BLaER1 treated with 17β-estradiol and CSF1 and Interleukin-3, amounts not matched to agents 10 nM and 100 nM (cell line): ENCODE measurements at regions not wholly inside any gene's neighbourhood (a gene's known extent, or its start where the extent isn't known, plus 50 kb on each side); places are given as distances from the start of the nearest gene placed in this dataset.

Source experiments
- H3K27ac ChIP-seq, 11 experiments: shearing (Covaris generic); formaldehyde crosslinking; 2 replicates each; pipeline ENCODE4 v1.8.1; 2022
- H3K27me3 ChIP-seq, 11 experiments: shearing (Covaris generic); formaldehyde crosslinking; 2 replicates each; pipeline ENCODE4 v1.8.1; 2022
- H3K36me3 ChIP-seq, 11 experiments: shearing (Covaris generic); formaldehyde crosslinking; 2 replicates each; pipeline ENCODE4 v1.8.1; 2022
- H3K4me1 ChIP-seq, 10 experiments: shearing (Covaris generic); formaldehyde crosslinking; 2 replicates each; pipeline ENCODE4 v1.8.1; 2022
- H3K4me2 ChIP-seq, 11 experiments: shearing (Covaris generic); formaldehyde crosslinking; 2 replicates each; pipeline ENCODE4 v1.8.1; 2022
- H3K4me3 ChIP-seq, 10 experiments: shearing (Covaris generic); formaldehyde crosslinking; 2 replicates each; pipeline ENCODE4 v1.8.1; 2022
- H3K9ac ChIP-seq, 11 experiments: shearing (Covaris generic); formaldehyde crosslinking; 2 replicates each; pipeline ENCODE4 v1.8.1; 2022
- H3K9me3 ChIP-seq, 11 experiments: shearing (Covaris generic); formaldehyde crosslinking; replicated peaks in 1 of 11; 2 replicates each; pipeline ENCODE4 v1.8.1; 2022
- H4K20me1 ChIP-seq, 11 experiments: shearing (Covaris generic); formaldehyde crosslinking; 2 replicates each; pipeline ENCODE4 v1.8.1; 2022
- Cebpa-rat ChIP-seq, 11 experiments: shearing (Covaris generic); IDR thresholded peaks; 2 replicates each; pipeline ENCODE4 v1.8.1; 2022

DNA sequence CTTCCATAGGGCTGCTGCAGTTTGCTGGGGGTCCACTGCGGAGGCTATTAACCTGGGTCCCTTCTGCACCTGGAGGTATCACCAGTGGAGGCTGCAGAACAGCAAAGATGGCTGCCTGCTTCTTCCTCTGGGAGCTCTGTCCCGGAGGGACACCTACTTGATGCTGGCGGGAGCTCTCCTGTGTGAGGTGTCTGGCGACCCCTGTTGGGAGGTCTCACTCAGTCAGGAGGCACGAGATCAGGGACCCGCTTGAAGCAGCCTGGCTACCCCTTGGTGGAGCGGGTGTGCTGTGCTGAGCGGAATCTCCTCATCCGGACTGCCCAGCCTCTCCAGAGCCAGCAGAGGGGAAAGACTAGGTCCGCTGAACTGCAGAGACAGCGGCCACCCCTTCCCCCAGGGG is 56.0 kb upstream of the CTXND1 start:
- H3K27ac ChIP-seq = no peak overlapping the region
- no peaks in the 10 kb centered on the region for H4K20me1 ChIP-seq
- H3K4me3 ChIP-seq = no peak overlapping the region
- H3K9me3 ChIP-seq = peaks cover 0 to 11% (median 0%) of the 10 kb centered on the region in 11 experiments; a peak in 4 of 22 replicates
- no peak for TF ChIP-seq Cebpa-rat (IDR thresholded peaks at IDR 0.05)
- no peaks in the 10 kb centered on the region for H3K27me3 ChIP-seq
- no peak overlapping the region for H3K4me2 ChIP-seq
- no peaks in the 10 kb centered on the region for H3K4me1 ChIP-seq
- no peak overlapping the region for H3K9ac ChIP-seq
- H3K36me3 ChIP-seq = no peaks in the 10 kb centered on the region

GRCh38 chr15:80309769-80310384 is 57.9 kb upstream of the CTXND1 start:
- Histone ChIP-seq H3K36me3 (no peaks in the 10 kb centered on the region), H3K27ac (no peak overlapping the region), H3K4me1 (no peaks in the 10 kb centered on the region), H3K4me3 (no peak overlapping the region), H3K27me3 (no peaks in the 10 kb centered on the region), H3K9ac (no peak overlapping the region), H3K9me3 (peaks cover 0 to 11% (median 0%) of the 10 kb centered on the region in 11 experiments; a peak in 4 of 22 replicates), H3K4me2 (no peak overlapping the region), H4K20me1 (no peaks in the 10 kb centered on the region)
- no peak for TF ChIP-seq Cebpa-rat (IDR thresholded peaks at IDR 0.05)

DNA sequence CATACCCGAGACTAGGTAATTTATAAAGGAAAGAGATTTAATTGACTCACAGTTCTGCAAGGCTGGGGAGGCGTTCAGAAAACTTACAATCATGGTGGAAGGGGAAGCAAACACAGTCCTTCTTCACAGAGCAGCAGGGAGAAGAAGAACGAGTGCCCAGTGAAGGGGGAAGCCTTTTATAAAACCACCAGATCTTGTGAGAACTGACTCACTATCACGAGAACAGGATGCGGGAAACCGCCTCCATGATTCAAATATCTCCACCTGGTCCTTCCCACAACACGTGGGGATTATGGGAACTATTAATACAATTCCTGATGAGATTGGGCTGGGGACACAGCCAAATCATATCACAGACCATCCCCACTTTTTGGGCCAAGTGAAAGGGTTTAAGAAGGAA is 58.8 kb upstream of the CTXND1 start:
- no peak for TF ChIP-seq Cebpa-rat (IDR thresholded peaks at IDR 0.05)

GRCh38 chr15:80315289-80315987 is 63.4 kb upstream of the CTXND1 start:
- Histone ChIP-seq H3K36me3 (no peaks in the 10 kb centered on the region), H3K4me2 (no peak overlapping the region), H3K27me3 (no peaks in the 10 kb centered on the region), H3K4me1 (peaks cover 0 to 7% (median 6%) of the 10 kb centered on the region in 10 experiments; a peak in 9 of 20 replicates), H3K9ac (no peak overlapping the region), H3K27ac (no peak overlapping the region), H3K4me3 (no peak overlapping the region), H3K9me3 (peaks cover 0 to 8% (median 0%) of the 10 kb centered on the region in 11 experiments; a peak in 3 of 22 replicates), H4K20me1 (no peaks in the 10 kb centered on the region)
- no peak for TF ChIP-seq Cebpa-rat (IDR thresholded peaks at IDR 0.05)

More for the DNA sequence above, 58.8 kb upstream of the CTXND1 start:
- no peaks in the 10 kb centered on the region for H3K4me1 ChIP-seq
- H3K9me3 ChIP-seq = peaks cover 0 to 11% (median 0%) of the 10 kb centered on the region in 11 experiments; a peak in 4 of 22 replicates
- H3K27ac ChIP-seq = no peak overlapping the region
- H3K4me3 ChIP-seq = no peak overlapping the region
- H3K27me3 ChIP-seq = no peaks in the 10 kb centered on the region
- H3K4me2 ChIP-seq = no peak overlapping the region
- no peaks in the 10 kb centered on the region for H4K20me1 ChIP-seq
- no peaks in the 10 kb centered on the region for H3K36me3 ChIP-seq
- H3K9ac ChIP-seq = no peak overlapping the region

GRCh38 chr15:80317389-80318182 is 65.6 kb upstream of the CTXND1 start:
- H3K27me3 ChIP-seq = no peaks in the 10 kb centered on the region
- peak in 3 of 11 experiments; percentile 41 to 79 (median 59); a peak in 4 of 22 replicates for TF ChIP-seq Cebpa-rat (IDR thresholded peaks at IDR 0.05)
- H3K36me3 ChIP-seq = no peaks in the 10 kb centered on the region
- H3K9me3 ChIP-seq = no peaks in the 10 kb centered on the region
- H3K4me3 ChIP-seq = no peak overlapping the region
- no peak overlapping the region for H3K27ac ChIP-seq
- H3K4me1 ChIP-seq = peaks cover 0 to 7% (median 6%) of the 10 kb centered on the region in 10 experiments; a peak in 9 of 20 replicates
- no peak overlapping the region for H3K9ac ChIP-seq
- H3K4me2 ChIP-seq = peak overlapping the region in 9 of 11 experiments; percentile 5 to 44 (median 27); a peak in 10 of 22 replicates
- H4K20me1 ChIP-seq = no peaks in the 10 kb centered on the region

DNA sequence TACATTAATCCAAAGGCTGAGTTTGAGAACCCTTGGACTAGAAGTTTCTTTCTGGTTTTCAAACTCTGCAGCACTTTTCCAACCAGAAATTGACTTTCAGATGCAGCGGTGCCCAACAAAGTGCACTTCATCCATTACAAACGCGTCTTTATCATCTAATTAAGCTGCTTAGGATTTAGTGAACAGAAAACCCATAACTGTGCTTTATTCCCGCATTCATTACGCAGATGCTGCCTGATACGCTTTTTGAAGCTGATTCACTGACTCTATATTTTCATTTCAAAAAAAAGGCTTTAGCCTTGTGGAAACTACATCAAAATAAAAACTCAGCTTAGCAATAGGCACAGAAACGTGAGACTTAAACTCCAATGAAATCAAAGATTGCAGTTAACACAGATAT is 69.8 kb upstream of the CTXND1 start:
- H3K36me3 ChIP-seq = no peaks in the 10 kb centered on the region
- TF ChIP-seq Cebpa-rat (IDR thresholded peaks at IDR 0.05) = no peak
- H3K9me3 ChIP-seq = peaks cover 0 to 12% (median 6%) of the 10 kb centered on the region in 11 experiments; a peak in 9 of 22 replicates
- H3K27ac ChIP-seq = no peak overlapping the region
- H3K4me2 ChIP-seq = no peak overlapping the region
- no peaks in the 10 kb centered on the region for H4K20me1 ChIP-seq
- no peak overlapping the region for H3K4me3 ChIP-seq
- H3K9ac ChIP-seq = no peak overlapping the region
- no peaks in the 10 kb centered on the region for H3K27me3 ChIP-seq
- peaks cover 0 to 7% (median 6%) of the 10 kb centered on the region in 10 experiments; a peak in 9 of 20 replicates for H3K4me1 ChIP-seq

DNA sequence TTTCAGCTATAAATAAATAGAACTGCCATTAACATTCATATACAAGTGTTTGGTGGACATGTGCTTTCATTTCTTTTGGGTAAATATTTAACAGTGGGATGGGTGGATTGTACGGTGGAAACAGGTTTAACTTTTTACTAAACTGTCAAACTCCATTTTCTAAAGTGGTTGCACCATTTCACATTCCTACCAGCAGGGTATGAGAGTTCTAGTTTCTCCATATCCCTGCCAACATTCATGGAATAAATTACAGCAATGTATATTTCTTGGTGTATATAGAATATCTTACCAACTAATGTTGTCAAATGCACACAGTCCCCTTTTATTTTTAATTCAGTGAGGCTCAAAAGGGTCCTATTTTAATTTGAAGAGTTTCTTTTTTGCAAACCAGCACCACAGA is 71.3 kb upstream of the CTXND1 start:
- H3K4me1 ChIP-seq = peaks cover 0 to 5% (median under 1%) of the 10 kb centered on the region in 10 experiments; a peak in 9 of 20 replicates
- H3K36me3 ChIP-seq = no peaks in the 10 kb centered on the region
- H3K9ac ChIP-seq = no peak overlapping the region
- H4K20me1 ChIP-seq = no peaks in the 10 kb centered on the region
- H3K27ac ChIP-seq = no peak overlapping the region
- H3K9me3 ChIP-seq = peaks cover 4 to 18% (median 12%) of the 10 kb centered on the region in 11 experiments; a peak in 17 of 22 replicates
- no peak overlapping the region for H3K4me3 ChIP-seq
- TF ChIP-seq Cebpa-rat (IDR thresholded peaks at IDR 0.05) = no peak
- no peaks in the 10 kb centered on the region for H3K27me3 ChIP-seq
- no peak overlapping the region for H3K4me2 ChIP-seq

GRCh38 chr15:80324545-80325080 is 72.6 kb upstream of the CTXND1 start:
- Histone ChIP-seq H3K9me3 (peaks cover 4 to 18% (median 12%) of the 10 kb centered on the region in 11 experiments; a peak in 17 of 22 replicates), H3K27ac (no peak overlapping the region), H3K4me1 (peaks cover 0 to 11% (median 3%) of the 10 kb centered on the region in 10 experiments; a peak in 9 of 20 replicates), H4K20me1 (no peaks in the 10 kb centered on the region), H3K4me2 (no peak overlapping the region), H3K36me3 (no peaks in the 10 kb centered on the region), H3K27me3 (no peaks in the 10 kb centered on the region), H3K9ac (no peak overlapping the region), H3K4me3 (no peak overlapping the region)
- no peak for TF ChIP-seq Cebpa-rat (IDR thresholded peaks at IDR 0.05)

- no peak overlapping the region for H3K9ac ChIP-seq
- peaks cover 4 to 18% (median 12%) of the 10 kb centered on the region in 11 experiments; a peak in 17 of 22 replicates for H3K9me3 ChIP-seq
- H4K20me1 ChIP-seq = no peaks in the 10 kb centered on the region
- H3K4me3 ChIP-seq = no peak overlapping the region
- no peak overlapping the region for H3K27ac ChIP-seq
- H3K27me3 ChIP-seq = no peaks in the 10 kb centered on the region
- H3K36me3 ChIP-seq = no peaks in the 10 kb centered on the region
- TF ChIP-seq Cebpa-rat (IDR thresholded peaks at IDR 0.05) = no peak
- H3K4me2 ChIP-seq = no peak overlapping the region
- peaks cover 0 to 11% (median 3%) of the 10 kb centered on the region in 10 experiments; a peak in 9 of 20 replicates for H3K4me1 ChIP-seq
These were observed 73.2 kb upstream of the CTXND1 start for GRCh38 chr15:80325206-80325605.
